OCI-LY3 (cell line): ENCODE measurements at regions not wholly inside any gene's neighbourhood (a gene's known extent, or its start where the extent isn't known, plus 50 kb on each side); places are given as distances from the start of the nearest gene placed in this dataset.

Source experiments
- H2AFZ ChIP-seq: fragments of 200-600, 300-600 bp; shearing (Covaris generic); 2 replicates; pipeline ENCODE4 v1.6.0; 2014; ENCODE audit warnings: antibody characterized with exemption, low read depth, low read length
- H3K27ac ChIP-seq: fragments of 200-600, 300-600 bp; sonication (generic); 2 replicates; pipeline ENCODE4 v1.5.1; 2014; ENCODE audit warnings: mild to moderate bottlenecking, low read length, moderate library complexity, mixed read lengths
- H3K27me3 ChIP-seq: fragments of 200-600, 300-600 bp; sonication (generic); 2 replicates; pipeline ENCODE4 v1.6.1; 2014; ENCODE audit warnings: low read depth, low read length, mixed read lengths
- H3K36me3 ChIP-seq: fragments of 200-600, 300-600 bp; sonication (generic); replicated peaks from 2 replicates; pipeline ENCODE3; 2014; ENCODE audit warnings: low read depth, low read length, mixed read lengths
- H3K4me1 ChIP-seq: fragments of 300-600, 200-600 bp; sonication (generic); 2 replicates; pipeline ENCODE4 v1.6.1; 2014; ENCODE audit warnings: low read length, mixed read lengths
- H3K4me2 ChIP-seq: fragments of 200-600, 300-600 bp; sonication (generic); 2 replicates; pipeline ENCODE4 v1.6.1; 2014; ENCODE audit warnings: low read length, mixed read lengths
- H3K4me3 ChIP-seq: fragments of 300-600, 200-600 bp; sonication (generic); 2 replicates; pipeline ENCODE4 v1.5.1; 2014; ENCODE audit warnings: antibody characterized with exemption, mild to moderate bottlenecking, low read length, moderate library complexity
- H3K79me2 ChIP-seq: fragments of 300-600, 200-600 bp; shearing (Covaris generic); 2 replicates; pipeline ENCODE4 v1.6.1; 2014; ENCODE audit warnings: mild to moderate bottlenecking, low read length, mixed read lengths
- H3K9ac ChIP-seq: fragments of 300-600, 200-600 bp; shearing (Covaris generic); 2 replicates; pipeline ENCODE4 v1.6.0; 2014; ENCODE audit warnings: mild to moderate bottlenecking, low read length, moderate library complexity
- H3K9me3 ChIP-seq: fragments of 200-600, 300-600 bp; shearing (Covaris generic); 2 replicates; pipeline ENCODE4 v1.6.1; 2014; ENCODE audit warnings: low read length, mixed read lengths; ENCODE audit not compliant: insufficient read depth
- H4K20me1 ChIP-seq: fragments of 200-600, 300-600 bp; sonication (generic); 2 replicates; pipeline ENCODE4 v1.6.1; 2016; ENCODE audit warnings: low read length, mixed read lengths; ENCODE audit not compliant: insufficient read depth
- CTCF ChIP-seq: fragments of 200-600, 300-600 bp; sonication (generic); IDR thresholded peaks from 2 replicates; pipeline ENCODE4 v1.5.1; 2014; ENCODE audit warnings: antibody characterized with exemption, low read length, low read depth
- EZH2phosphoT487 ChIP-seq: fragments of 200-600 bp; shearing (Covaris generic); IDR thresholded peaks from 2 replicates; pipeline ENCODE4 v1.6.1; 2018; ENCODE audit warnings: antibody characterized with exemption, mixed run types, low read depth

- Histone ChIP-seq H3K4me3 (no peak overlapping the region), H3K4me1 (no peaks in the 10 kb centered on the region), H3K27me3 (no peaks in the 10 kb centered on the region), H3K27ac (no peak overlapping the region), H3K79me2 (no peaks in the 10 kb centered on the region), H3K36me3 (no peaks in the 10 kb centered on the region), H3K9ac (no peak overlapping the region), H3K9me3 (no peaks in the 10 kb centered on the region), H3K4me2 (no peak overlapping the region), H2AFZ (no peak overlapping the region), H4K20me1 (no peaks in the 10 kb centered on the region)
- TF ChIP-seq EZH2phosphoT487, result no peak
- TF ChIP-seq CTCF, result no peak
These were observed 116.1 kb upstream of the ZNF516 start for GRCh38 chr18:76610933-76611749.

GRCh38 chr18:76610012-76610411 is 115.0 kb upstream of the ZNF516 start:
- no peaks in the 10 kb centered on the region for H3K9me3 ChIP-seq
- no peak overlapping the region for H2AFZ ChIP-seq
- no peak overlapping the region for H3K4me2 ChIP-seq
- no peak overlapping the region for H3K9ac ChIP-seq
- no peaks in the 10 kb centered on the region for H4K20me1 ChIP-seq
- no peak overlapping the region for H3K27ac ChIP-seq
- TF ChIP-seq CTCF (no peak), EZH2phosphoT487 (no peak)
- no peak overlapping the region for H3K4me3 ChIP-seq
- no peaks in the 10 kb centered on the region for H3K27me3 ChIP-seq
- no peaks in the 10 kb centered on the region for H3K4me1 ChIP-seq
- no peaks in the 10 kb centered on the region for H3K36me3 ChIP-seq
- no peaks in the 10 kb centered on the region for H3K79me2 ChIP-seq

- no peaks in the 10 kb centered on the region for H3K4me1 ChIP-seq
- no peaks in the 10 kb centered on the region for H3K79me2 ChIP-seq
- no peak overlapping the region for H3K9ac ChIP-seq
- H2AFZ ChIP-seq, result no peak overlapping the region
- no peak overlapping the region for H3K27ac ChIP-seq
- H3K4me3 ChIP-seq, result no peak overlapping the region
- no peaks in the 10 kb centered on the region for H3K36me3 ChIP-seq
- TF ChIP-seq CTCF (no peak), EZH2phosphoT487 (no peak)
- H3K4me2 ChIP-seq, result no peak overlapping the region
- H4K20me1 ChIP-seq, result peaks cover 4% of the 10 kb centered on the region; the same call in 1 of the 2 replicates
- H3K27me3 ChIP-seq, result peaks cover 7% of the 10 kb centered on the region; the same call in 1 of the 2 replicates
- no peaks in the 10 kb centered on the region for H3K9me3 ChIP-seq
These were observed 110.4 kb upstream of the ZNF516 start for GRCh38 chr18:76605341-76605929.

- H2AFZ ChIP-seq, result no peak overlapping the region
These were observed 109.8 kb upstream of the ZNF516 start for GRCh38 chr18:76604935-76605240.

More at GRCh38 chr18:76604935-76605240, 109.8 kb upstream of the ZNF516 start:
- Histone ChIP-seq H3K4me1 (no peaks in the 10 kb centered on the region), H3K36me3 (no peaks in the 10 kb centered on the region), H3K4me3 (no peak overlapping the region), H3K9me3 (no peaks in the 10 kb centered on the region), H3K79me2 (no peaks in the 10 kb centered on the region), H3K4me2 (no peak overlapping the region), H3K27ac (no peak overlapping the region), H4K20me1 (peaks cover 4% of the 10 kb centered on the region; the same call in 1 of the 2 replicates), H3K27me3 (peaks cover 7% of the 10 kb centered on the region; the same call in 1 of the 2 replicates), H3K9ac (no peak overlapping the region)
- no peak for TF ChIP-seq EZH2phosphoT487
- TF ChIP-seq CTCF, result no peak
